SU-DHL-6 (cell line): ENCODE measurements at regions not wholly inside any gene's neighbourhood (a gene's known extent, or its start where the extent isn't known, plus 50 kb on each side); places are given as distances from the start of the nearest gene placed in this dataset.

ENCODE experiments used
- EZH2phosphoT487 ChIP-seq: fragments of 200-600 bp; sonication (generic), shearing (Covaris generic); conservative IDR thresholded peaks from 2 replicates; pipeline ENCODE4 v1.6.1; 2018; ENCODE audit warnings: mild to moderate bottlenecking, antibody characterized with exemption, low read length, moderate library complexity, mixed read lengths
- TF ChIP-seq, protein P1 (sequence below): fragments of 200-600 bp; sonication (generic); IDR thresholded peaks from one replicate; pipeline ENCODE4 v1.5.1; 2017; ENCODE audit warnings: antibody characterized with exemption, mild to moderate bottlenecking, low read length, moderate library complexity; ENCODE audit not compliant: insufficient read depth, poor library complexity, severe bottlenecking

DNA sequence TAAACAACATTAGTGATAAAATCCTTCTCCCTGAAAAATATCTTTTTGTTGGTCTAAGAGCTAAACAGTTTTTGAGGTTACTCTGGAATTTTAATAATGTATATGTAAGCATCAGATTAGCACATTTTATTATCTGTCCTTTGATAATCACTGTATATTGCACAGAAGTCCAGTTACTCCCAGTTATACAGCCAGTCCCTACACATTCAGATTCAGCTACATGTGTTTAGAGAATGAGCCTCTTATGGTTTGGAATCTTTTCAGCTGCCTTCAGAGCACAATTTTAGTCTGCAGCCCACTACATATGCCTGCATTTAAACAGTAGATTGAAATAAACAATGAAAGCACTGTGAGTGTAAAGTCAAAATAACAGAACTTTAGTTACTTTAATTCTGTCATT is 438.2 kb downstream of the ARHGEF28 start:
- TF ChIP-seq, protein P1, sequence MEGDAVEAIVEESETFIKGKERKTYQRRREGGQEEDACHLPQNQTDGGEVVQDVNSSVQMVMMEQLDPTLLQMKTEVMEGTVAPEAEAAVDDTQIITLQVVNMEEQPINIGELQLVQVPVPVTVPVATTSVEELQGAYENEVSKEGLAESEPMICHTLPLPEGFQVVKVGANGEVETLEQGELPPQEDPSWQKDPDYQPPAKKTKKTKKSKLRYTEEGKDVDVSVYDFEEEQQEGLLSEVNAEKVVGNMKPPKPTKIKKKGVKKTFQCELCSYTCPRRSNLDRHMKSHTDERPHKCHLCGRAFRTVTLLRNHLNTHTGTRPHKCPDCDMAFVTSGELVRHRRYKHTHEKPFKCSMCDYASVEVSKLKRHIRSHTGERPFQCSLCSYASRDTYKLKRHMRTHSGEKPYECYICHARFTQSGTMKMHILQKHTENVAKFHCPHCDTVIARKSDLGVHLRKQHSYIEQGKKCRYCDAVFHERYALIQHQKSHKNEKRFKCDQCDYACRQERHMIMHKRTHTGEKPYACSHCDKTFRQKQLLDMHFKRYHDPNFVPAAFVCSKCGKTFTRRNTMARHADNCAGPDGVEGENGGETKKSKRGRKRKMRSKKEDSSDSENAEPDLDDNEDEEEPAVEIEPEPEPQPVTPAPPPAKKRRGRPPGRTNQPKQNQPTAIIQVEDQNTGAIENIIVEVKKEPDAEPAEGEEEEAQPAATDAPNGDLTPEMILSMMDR, result no peak
- no peak for TF ChIP-seq EZH2phosphoT487
